Stimulated activated CD8-positive, alpha-beta memory T cell treated with anti-CD3 and anti-CD28 coated beads, Interleukin-7, amount 100 ng/mL, for 24 hours (primary cell): ENCODE measurements at regions not wholly inside any gene's neighbourhood (a gene's known extent, or its start where the extent isn't known, plus 50 kb on each side); places are given as distances from the start of the nearest gene placed in this dataset.

Experiments used
- DNase-seq: peaks from one replicate; pipeline ENCODE4 v3.0.0-alpha.2; 2020; ENCODE audit warnings: low read depth

DNA sequence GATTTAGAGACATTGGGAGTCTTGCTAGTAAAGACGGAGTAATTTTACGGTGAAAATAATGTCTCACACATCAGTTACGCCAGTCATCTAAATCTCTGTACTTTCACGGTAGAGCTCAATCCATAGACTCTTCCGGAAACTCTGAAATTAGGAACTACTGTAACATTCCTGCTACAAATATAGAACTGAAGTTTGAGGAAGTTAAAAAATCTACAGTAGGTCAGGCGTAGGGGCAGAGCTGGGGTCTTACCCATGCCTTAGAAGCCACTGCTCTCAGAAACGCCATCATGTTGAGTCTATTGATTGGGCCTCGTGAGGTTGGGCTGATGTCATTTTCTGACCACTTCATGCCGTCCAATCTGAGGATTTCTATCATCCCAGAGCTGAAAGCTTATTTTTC is 1029.8 kb upstream of the TMEM132C start:
- DNase-seq = no peak

DNA sequence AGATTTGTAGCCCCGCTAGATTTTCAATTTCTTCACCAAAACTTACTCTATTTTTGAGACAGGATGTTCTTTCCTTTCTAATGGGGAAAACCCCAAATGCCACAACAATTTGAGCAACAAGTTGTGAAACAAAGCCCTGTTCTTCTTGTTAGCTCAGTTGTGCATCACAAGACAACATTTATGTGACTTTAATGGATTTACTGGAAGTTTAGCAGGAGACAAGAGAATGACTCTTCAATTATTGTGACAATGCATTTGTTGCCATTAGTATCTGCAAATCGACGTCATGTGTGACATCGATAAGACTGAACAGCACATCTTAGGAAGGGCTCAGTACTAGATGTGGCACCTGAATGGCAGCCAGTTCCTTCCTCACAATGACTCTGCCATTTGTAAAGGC is 1028.9 kb upstream of the TMEM132C start:
- no peak for DNase-seq

DNA sequence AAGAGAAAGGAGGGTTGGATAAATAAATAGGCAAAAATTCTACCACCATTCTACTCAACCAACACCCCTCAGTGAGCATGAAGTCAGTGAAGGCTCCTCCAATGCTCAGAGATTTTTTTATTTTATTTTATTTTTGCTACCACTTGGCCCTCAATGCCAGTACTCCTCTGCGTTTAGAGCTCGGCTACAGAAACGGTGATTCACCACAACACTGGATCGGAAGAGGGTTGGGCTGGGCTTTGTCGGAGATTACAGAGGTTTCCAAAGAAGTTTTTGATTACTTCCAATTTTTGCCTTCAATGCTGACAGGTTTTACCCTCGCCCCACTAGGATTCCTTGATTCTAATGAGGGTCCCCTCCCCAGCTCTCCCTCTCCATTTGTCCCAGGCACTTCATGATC is 1027.2 kb upstream of the TMEM132C start:
- DNase-seq = no peak

DNA sequence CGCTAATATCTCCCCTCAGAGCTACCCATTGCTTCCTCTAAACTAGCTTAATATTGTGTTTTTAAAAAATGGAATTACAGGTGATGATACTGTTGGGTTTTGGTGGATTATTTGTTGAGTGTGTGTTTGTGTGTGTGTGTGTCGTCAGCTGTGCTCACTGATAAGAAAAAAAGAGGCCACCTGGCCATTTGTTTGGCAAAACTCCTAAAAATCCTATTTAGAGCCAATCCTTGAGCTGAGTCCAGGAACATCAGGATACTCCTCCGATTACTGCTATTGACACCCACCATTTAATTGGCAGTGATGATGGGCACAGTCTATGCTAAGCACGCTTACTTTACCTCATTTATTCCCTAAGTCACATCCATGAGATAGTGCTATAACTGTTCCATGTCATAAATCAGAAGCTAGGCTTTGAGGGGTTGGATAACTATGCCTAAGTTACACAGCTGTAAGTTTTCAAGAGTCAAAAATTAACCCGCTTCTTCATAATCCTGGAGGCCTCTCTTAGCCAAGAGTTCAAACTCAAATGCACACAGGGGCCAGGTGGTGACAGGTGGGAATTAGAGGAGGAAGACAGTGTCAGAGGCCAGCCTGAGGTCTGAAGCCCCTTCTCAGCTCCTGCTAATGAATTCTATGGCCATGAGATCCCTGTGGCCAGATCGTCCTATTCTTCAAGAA is 1026.6 kb upstream of the TMEM132C start:
- no peak for DNase-seq

DNA sequence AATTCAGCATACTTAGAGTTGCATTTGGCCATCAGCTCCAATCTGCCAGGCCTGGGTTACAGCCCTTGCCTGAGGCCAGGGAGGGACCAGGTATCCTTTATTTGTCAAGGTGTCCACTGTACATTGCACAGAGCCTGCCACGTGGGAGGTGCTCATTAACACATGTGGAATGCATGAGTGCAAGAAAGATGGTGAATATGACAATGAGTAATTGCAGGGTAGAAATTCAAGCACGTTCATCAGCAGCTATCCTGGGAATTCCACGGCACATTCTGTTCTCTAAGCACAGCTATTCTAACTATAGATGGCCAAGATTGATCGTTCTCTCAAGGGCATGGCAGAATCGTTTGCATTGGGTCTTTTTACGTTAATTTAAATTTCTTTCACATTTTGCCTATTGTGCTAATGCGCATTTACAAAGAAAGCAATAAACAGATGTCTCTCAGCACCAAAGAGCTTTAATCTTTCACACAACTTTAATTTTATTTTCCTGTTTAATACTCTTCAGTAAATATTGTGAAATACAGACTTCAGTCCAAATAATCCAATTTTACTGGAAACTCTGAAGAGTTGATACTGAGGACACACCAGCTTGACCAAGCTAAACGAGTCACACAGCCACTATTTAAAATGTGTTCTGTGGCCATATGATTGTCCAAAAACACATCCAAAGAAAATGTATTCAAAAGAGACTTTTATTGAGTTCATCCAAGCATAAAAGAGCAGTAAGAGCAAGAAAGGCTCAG is 1025.7 kb upstream of the TMEM132C start:
- no peak for DNase-seq

DNA sequence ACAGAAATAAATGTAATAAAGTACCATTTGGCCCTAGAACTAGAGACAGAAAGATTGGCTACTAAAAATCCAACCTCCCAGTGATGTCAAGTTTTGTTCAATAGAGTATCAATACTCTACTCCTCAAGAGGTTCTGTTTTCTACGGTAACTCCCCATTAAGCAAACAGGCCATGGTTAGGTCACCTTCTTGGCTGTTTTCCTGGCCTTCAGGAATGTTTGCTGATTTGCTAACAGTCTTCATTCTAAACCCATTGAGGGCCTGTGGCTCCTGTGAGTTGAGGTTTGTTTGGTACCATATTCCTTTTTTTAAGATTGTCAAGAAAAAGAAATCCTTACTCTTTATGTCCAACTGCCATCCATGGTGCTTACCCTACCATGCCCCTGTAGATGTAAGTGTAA is 1022.0 kb upstream of the TMEM132C start:
- DNase-seq = no peak

DNA sequence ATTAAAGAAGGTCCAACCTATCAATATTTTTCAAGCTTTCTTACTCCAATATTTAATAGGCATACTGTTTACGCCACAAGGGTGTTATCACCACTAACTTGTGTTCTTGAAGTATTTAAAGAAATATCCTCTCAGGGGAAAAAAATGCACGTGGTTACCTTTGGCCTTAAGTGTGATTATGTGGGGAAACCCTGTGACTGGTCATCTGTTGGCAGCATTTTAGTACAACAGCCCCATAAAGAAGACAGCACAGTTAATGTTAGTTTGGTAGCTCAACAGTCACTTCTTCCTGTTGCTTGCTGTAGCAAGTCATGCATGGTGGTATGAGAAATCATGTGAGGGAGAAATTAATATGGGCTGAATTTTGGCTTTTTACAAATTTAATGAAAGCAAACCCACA is 1021.5 kb upstream of the TMEM132C start:
- DNase-seq = no peak

DNA sequence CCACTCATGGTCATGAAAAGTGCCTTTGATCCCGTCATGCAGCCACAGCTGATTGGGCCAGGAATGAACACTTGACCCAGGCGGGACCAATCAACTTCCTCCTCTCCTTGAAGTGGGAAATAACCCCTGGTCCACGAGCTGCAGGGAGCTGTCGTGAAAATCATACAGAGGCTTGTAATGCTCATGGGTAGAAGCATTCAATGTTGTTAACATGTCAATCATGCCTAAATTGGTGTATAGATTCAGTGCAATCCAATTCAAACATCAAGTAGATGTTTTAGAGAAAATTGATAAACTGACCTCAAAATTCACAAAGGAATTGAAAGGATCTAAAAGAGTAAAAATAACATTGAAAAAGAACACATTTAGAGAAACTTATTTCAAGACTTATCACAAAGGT is 1019.0 kb upstream of the TMEM132C start:
- DNase-seq = no peak

DNA sequence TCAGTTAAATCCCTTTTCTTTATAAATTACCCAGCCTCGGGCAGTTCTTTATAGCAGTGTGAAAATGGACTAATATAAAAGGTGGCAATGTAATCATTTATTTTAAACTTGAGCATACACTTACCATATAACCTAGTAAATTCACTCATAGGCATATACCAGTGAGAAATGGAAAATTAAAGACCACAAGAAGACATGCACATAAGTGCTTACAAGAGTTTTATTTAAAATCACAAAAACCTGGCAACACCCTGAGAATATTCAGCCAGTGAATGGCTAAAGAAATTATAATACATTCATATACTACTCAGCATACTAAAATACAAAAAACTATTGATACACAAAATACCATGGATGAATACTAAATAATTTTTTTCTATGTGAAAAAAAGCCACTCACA is 1017.5 kb upstream of the TMEM132C start:
- DNase-seq = no peak

DNA sequence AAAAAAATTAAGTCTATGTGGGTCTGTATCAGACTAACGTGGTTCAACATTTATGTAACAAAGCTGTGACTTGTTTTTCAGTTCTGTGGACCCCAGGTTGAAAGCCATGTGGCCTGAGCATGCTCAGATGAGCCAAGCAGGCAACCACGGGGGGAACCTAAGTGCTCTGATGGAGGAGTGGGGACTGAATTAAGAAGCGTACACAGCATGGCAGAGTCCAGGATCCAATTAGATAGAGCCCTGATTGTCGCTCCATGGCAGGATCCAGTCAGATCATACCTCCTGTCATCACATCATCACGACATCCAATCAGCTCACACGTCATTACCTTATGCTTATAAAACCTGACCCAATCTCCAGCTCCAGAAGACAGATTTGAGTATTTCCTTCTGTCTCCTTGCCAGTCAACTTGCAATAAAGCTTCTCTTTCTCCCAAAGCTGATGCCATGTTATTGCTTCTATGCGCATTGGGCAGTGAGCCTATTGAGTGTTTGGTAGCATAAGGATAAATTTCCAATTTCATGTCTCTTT is 1013.1 kb upstream of the TMEM132C start:
- DNase-seq = no peak

DNA sequence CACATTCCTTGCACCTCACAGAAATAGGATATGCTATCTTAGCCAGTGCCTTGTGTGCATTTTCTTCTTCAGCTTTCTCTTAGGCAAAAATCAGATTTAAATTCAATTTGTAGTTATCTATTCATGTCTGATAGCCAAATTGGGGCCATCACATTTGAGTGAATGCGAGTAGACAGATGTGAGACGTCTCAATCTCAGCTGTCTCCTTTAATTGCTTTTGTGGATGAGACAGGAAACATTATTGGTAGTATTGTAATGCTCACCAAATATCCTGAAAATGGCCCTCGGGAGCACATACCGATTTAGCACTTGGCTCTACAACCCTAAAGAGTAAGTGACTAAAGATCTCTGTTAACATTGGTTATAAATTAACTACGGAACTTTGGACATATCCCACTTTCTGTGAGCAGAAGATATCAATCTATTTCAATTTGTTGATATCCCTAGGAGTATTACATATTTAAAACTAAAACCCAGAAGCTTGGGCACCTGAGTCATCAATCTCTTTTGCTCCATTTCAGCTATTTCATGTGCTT is 1012.5 kb upstream of the TMEM132C start:
- no peak for DNase-seq

DNA sequence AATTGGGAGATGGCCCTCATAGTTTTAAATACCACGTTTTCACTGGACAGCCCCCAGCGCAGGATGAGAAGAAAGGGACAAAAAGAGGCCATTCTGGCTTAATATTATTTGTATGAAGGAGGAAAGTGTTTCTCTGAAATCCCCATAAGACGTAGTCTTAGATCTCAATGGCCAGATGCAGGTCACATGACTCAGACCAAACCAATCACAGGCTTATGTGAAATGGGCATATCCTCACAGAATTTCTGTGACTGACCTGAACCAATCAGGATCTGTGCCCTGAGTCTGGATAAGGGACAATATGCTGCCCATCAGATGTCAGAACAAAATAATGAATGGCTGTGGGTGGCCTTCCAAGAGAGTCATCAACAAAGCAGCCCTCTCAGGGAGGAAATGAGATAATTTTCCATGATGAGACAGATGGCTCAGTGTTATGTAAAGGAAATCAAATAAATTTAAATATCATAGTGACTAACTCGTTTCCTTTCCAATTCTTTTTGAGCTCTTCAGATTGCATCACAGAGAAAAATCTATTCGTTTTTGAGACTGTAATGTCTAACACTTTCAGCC is 1009.5 kb upstream of the TMEM132C start:
- no peak for DNase-seq

DNA sequence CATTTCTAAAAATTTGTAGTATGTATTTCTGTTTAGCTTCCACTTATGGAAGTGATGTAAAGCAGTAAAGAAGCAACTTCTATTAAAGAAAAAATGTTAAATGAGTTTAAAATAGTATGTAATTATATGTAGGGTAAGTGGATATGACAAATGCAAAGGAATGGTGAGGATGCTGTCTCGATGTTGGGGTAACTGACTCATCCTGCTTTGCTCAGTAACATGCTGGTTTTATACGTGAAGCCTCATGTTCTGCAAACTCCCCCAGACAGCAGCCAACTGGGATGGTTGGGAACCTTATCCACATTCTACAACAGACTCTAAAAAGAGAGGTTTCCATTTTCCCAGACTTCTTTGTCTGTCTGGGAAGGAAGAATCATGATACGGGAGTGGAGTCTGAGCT is 1006.4 kb upstream of the TMEM132C start:
- no peak for DNase-seq

DNA sequence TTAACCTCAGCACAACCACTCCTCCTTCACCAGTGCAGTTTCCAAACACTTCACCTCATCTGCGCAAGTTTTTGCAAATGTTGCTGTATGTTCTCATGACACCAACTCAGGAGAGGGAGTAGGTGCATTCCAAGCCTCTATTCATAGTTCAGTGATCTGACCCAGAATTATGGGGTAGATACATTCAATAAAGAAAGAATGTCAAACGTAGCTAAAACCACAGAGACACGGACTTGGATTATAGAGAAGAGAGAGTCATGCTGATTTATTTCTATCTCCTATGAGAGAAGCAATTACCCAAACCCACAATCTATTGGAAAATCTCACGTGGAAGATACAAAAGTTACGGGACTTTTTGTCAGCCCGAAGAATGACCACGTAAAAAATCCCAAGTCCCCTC is 1006.0 kb upstream of the TMEM132C start:
- no peak for DNase-seq

DNA sequence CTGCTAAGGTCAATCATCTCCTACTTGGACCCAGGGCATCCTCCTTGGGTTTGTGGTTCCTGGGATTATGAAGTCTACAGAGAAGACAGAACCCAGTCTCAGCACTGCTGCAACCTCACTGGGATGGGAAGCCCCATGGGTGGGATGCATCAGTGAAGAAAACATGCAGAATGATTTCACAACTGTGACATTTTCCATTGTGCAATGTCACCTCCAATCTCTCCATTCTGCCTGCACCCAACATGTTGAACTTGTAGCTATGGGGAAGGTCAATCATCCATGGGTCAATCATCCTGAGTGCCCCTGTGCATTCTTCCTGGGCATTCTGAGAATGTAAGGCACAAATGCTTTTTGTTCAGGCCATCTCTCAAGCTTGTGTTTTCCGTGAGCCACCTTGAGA is 1004.4 kb upstream of the TMEM132C start:
- DNase-seq = no peak

DNA sequence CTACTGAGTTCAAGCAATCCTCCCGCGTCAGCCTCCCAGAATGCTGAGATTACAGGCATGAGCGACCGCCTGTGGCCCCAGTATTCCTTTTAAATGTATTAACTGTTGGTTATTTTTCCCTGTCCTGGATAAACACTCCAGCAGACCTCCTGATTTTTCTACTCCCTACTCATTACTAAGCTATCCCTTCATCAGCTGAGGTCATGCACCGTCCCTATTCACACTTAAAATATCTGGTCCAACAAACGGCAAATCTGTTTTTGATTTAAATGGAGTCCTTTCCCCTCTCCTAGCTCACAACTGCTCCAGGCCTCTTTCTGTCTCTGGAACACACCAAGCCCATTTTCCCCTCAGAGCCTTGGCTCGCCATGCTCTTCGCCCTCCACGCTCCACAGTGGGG is 1003.3 kb upstream of the TMEM132C start:
- DNase-seq = no peak

DNA sequence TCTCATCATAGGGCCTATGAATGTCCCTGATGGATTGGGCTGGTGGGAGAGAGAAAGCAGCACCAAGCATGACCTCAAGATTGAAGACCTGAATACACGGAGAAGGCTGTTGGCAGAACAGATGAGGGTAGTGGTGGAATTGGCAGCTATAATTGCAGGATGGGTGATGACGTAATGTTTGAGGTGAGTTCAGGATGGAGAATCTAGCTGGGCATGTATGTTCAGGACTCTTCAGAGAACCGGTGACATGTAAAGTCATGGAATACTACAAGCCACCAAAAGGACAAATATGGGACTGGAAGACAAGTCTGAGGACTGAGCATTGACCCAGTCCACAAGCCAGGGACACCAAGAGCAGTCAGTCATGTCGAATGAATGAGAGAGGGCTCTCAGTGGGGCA is 999.8 kb upstream of the TMEM132C start:
- DNase-seq = no peak

DNA sequence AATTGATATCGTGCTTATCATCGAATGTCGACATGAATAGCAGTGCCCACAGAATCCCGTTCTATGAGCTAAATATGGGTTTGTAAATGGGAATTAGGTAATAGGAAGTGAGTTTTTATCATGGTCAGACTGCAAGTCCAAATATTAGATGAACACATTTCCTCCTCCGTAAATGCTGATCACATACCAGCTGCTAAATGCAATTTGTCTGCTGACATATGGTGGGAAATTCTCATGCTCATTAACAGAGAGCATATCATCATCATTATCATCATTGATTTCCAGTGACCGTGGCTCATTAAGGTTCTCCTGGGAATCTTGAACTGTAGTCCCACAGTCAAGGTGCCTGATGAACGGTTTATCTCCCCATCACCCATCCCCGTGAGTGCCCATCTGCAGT is 998.8 kb upstream of the TMEM132C start:
- no peak for DNase-seq

DNA sequence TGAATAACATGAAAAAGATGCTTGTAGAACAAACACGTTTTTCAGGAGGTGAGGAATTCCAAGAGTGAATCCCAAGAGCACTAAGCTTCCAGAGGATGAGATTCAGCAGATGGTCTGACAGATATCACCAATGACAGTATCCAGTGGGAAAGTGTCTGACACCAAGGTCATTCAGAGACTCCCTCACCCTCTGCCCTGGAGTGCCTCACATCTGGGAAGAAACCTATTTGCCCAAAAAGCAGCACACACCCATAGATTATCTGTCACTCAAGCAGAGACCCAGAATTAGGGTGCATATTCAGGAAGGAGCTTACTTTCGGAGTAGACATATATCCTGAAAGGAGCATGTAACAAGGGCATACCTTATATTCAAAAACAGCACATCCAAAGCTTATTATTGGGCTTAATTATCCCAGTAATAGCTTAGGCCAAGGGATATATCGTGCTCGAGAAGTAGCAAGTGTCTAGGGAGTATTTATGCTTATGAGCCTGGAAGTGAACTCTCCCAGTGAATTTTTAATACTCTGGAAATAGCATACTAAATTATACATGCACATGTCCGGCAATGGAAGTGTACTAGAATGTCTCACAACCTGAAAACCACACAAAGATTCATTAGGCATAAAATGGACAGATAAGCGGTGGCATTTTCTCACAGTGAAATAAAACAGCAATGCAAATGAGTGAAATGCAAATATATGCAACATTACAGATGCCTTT is 998.1 kb upstream of the TMEM132C start:
- DNase-seq = no peak

DNA sequence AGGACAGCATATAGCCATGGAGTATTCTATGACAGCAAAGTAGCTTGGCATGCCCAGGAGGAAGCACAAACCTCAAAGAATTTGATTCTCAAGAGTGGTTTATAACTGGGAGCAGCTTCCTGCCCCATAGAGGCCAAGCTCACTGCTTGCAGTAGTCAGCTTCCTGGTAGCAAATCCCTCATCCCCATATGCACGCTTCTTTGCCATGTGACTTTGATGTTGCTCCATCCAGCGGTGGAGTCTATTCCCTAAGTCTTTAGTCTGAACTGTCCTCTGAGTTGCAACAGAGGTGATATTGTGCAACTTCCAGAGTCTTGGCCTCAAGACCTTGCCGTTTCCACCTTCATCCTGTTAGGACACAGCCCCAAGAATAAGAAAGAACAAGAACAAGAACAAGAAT is 996.8 kb upstream of the TMEM132C start:
- DNase-seq = no peak

DNA sequence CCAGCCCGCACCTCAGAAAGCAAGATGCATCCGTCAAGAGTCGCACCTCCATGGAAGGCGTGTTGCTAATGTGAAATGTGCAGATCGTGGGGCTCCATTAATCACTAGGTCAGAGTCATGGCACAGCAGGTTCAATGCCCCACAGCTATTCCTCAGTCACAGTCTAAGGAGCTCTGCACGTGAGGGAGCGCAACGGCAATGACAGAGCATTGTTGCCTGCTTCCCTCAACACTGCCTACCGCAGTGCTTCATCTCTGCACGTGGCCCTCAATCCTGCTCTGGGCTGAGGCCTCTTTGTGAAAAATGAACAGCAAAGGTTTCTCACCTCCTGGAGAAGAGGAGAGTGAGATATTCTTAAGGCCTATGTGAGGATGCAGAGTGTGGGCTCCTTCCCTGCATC is 995.2 kb upstream of the TMEM132C start:
- no peak for DNase-seq

DNA sequence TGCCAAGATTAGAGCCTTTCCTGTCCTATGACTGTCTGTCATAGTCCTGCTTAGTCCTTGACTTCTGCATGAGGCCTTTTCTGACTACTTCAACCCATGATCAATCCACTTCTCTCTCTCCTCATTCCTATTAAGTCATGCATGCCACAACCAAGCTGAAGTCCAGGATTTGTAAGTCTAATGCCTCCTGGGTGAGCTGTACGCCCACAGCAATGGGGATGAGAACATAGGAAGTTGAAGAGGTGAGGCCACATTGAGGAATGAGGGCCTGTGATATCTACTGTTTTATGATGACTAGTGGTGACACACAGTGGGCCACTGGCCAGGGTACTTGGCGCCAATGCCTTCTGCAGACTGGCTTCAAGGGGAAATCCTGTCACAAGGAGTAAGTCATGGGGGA is 994.1 kb upstream of the TMEM132C start:
- no peak for DNase-seq

DNA sequence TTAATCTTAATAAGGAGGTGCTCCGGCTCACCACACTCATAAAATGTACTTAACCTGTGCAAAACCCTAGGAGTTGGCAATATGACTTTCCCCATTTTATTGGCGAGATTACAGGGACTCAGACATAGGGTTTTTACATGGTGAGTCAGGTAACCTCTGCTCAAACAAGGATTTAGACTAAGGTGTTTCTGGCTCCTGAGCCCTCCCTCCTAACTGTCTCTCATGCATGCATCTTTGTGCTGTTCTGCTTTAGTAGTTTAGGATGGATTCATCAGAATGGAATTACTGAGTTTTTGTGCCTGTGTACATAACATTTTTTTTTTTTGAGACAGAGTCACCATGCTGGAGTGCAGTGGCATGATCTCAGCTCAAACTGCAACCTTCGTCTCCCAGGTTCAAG is 993.3 kb upstream of the TMEM132C start:
- no peak for DNase-seq
